ENCODE measurements at regions not wholly inside any gene's neighbourhood (a gene's known extent, or its start where the extent isn't known, plus 50 kb on each side); places are given as distances from the start of the nearest gene placed in this dataset.

DNA sequence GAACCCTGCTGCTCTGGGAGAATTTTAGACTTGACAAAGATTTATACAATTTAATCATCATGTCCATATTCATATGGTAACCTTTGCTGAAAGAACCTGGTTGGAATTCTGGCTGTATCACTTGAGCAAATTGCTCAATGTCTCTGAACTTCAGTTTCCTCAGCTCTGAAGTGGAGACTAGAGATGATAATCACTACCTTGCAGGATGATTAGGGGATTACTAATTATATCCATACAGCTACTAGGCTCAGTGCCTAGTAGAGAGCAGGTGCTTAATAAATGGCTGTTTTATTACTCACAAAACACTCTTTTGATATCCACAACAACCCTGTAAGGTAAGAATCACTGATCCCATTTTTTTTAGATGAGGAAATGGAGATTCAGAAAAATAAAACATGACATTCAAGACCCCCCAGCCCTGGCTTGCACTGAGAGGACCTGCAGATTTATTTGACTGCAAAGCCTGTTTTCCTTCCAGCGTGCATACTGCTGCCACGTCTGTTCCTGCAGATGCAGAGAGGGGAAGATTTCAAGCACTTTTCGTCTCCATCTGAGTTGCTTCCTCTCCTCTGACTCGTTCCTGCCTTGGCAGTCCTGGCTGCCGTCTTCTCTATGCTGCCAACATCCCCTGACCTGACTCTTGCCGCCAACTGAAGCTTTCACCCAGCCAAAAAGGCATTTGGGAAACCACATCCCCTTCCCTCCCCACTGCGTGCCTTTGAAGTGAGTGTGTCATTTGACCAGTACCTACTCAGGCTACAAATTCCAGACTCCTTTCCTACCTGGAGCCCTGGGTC, 203.0 kb downstream of the PLPP3 start:
- no peaks in the 10 kb centered on the region for H3K36me3 ChIP-seq (ENCODE audit: low read depth)
- TF ChIP-seq, protein P1, sequence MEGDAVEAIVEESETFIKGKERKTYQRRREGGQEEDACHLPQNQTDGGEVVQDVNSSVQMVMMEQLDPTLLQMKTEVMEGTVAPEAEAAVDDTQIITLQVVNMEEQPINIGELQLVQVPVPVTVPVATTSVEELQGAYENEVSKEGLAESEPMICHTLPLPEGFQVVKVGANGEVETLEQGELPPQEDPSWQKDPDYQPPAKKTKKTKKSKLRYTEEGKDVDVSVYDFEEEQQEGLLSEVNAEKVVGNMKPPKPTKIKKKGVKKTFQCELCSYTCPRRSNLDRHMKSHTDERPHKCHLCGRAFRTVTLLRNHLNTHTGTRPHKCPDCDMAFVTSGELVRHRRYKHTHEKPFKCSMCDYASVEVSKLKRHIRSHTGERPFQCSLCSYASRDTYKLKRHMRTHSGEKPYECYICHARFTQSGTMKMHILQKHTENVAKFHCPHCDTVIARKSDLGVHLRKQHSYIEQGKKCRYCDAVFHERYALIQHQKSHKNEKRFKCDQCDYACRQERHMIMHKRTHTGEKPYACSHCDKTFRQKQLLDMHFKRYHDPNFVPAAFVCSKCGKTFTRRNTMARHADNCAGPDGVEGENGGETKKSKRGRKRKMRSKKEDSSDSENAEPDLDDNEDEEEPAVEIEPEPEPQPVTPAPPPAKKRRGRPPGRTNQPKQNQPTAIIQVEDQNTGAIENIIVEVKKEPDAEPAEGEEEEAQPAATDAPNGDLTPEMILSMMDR (IDR thresholded peaks at IDR 0.05; ENCODE audit: poor library complexity, severe bottlenecking) = no peak
- ATAC-seq (ENCODE audit: low read depth) (peak; percentile 83), DNase-seq (ENCODE audit: low spot score) (no peak)
- no peak overlapping the region for H3K4me3 ChIP-seq (ENCODE audit: severe bottlenecking)
- peaks cover 4% of the 10 kb centered on the region for H3K4me1 ChIP-seq (ENCODE audit: insufficient read depth, poor library complexity, severe bottlenecking)
- no peaks in the 10 kb centered on the region for H3K9me3 ChIP-seq (ENCODE audit: severe bottlenecking)
- H3K27ac ChIP-seq (ENCODE audit: poor library complexity, severe bottlenecking) = peak overlapping the region; percentile 9
- H3K27me3 ChIP-seq (ENCODE audit: insufficient read depth, poor library complexity, severe bottlenecking) = no peaks in the 10 kb centered on the region

GRCh38 chr1:56375326-56375804, 204.0 kb downstream of the PLPP3 start:
- ATAC-seq (ENCODE audit: low read depth) (no peak; the same call in 2 of the 3 replicates), DNase-seq (ENCODE audit: low spot score) (no peak)
- no peaks in the 10 kb centered on the region for H3K36me3 ChIP-seq (ENCODE audit: low read depth)
- H3K9me3 ChIP-seq (ENCODE audit: severe bottlenecking) = no peaks in the 10 kb centered on the region
- no peak overlapping the region for H3K27ac ChIP-seq (ENCODE audit: poor library complexity, severe bottlenecking)
- H3K4me1 ChIP-seq (ENCODE audit: insufficient read depth, poor library complexity, severe bottlenecking) = peaks cover 4% of the 10 kb centered on the region
- H3K27me3 ChIP-seq (ENCODE audit: insufficient read depth, poor library complexity, severe bottlenecking) = no peaks in the 10 kb centered on the region
- TF ChIP-seq, protein P1 (IDR thresholded peaks at IDR 0.05; ENCODE audit: poor library complexity, severe bottlenecking) = no peak
- no peak overlapping the region for H3K4me3 ChIP-seq (ENCODE audit: severe bottlenecking)

DNA sequence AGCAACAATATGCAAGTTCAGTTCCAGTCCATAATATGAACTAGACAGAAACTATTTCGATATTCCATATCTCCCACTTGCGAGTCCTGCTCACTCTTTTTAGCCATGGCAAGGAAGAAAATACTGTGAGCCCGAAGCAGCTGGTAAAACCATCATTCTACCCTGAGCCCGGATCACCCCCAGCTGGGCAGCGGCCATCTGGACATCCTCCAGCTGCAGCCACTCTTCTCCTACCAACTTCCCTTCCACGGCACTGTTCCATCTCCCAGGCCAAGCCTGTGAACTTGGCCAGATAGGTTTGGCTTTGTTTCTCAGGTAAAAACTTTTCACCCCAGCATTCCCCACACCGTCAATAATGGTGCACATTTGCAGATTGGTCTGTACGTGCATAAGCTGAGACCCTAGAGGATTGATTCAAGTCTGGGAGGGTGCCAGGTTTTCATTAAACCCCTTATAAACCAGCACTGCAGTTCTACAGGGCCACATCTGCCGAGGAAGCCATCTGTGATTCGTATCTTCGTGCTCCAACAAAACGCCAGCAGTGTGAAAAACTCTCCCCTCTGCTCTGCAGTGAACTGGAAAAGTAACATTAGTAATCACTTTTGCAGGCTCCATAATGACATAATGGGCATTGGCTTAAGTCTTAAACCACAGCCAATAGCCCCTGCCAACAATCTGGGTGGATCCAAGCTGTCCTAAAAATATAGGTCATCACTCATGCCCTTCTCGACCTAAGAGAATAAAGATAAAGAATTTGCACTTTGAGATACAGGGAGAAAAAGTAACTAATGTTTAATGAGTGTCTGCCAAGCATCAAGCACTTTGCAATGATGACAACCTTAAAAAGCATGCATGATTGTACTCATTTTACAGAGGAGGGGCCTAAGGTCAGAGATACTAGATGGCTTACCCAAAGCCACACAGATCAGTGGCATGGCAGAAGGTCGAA, 205.1 kb downstream of the PLPP3 start:
- Histone ChIP-seq H3K27ac (ENCODE audit: poor library complexity, severe bottlenecking) (no peak overlapping the region), H3K27me3 (ENCODE audit: insufficient read depth, poor library complexity, severe bottlenecking) (no peaks in the 10 kb centered on the region), H3K4me1 (ENCODE audit: insufficient read depth, poor library complexity, severe bottlenecking) (peaks cover 4% of the 10 kb centered on the region), H3K4me3 (ENCODE audit: severe bottlenecking) (no peak overlapping the region), H3K36me3 (ENCODE audit: low read depth) (no peaks in the 10 kb centered on the region), H3K9me3 (ENCODE audit: severe bottlenecking) (no peaks in the 10 kb centered on the region)
- TF ChIP-seq, protein P1 (IDR thresholded peaks at IDR 0.05; ENCODE audit: poor library complexity, severe bottlenecking) = no peak
- DNase-seq (ENCODE audit: low spot score) = no peak
- ATAC-seq (ENCODE audit: low read depth) = no peak

GRCh38 chr1:56370513-56370912, 208.8 kb downstream of the PLPP3 start:
- Histone ChIP-seq H3K27ac (ENCODE audit: poor library complexity, severe bottlenecking) (no peak overlapping the region), H3K4me3 (ENCODE audit: severe bottlenecking) (no peak overlapping the region), H3K36me3 (ENCODE audit: low read depth) (no peaks in the 10 kb centered on the region), H3K4me1 (ENCODE audit: insufficient read depth, poor library complexity, severe bottlenecking) (no peaks in the 10 kb centered on the region), H3K27me3 (ENCODE audit: insufficient read depth, poor library complexity, severe bottlenecking) (no peaks in the 10 kb centered on the region), H3K9me3 (ENCODE audit: severe bottlenecking) (no peaks in the 10 kb centered on the region)
- DNase-seq (ENCODE audit: low spot score) (no peak), ATAC-seq (ENCODE audit: low read depth) (no peak)
- TF ChIP-seq, protein P1 (IDR thresholded peaks at IDR 0.05; ENCODE audit: poor library complexity, severe bottlenecking) = no peak

Measured in RWPE2 (cell line).